Mesenchymal stem cell (in vitro differentiated cells and primary cell): ENCODE measurements at regions not wholly inside any gene's neighbourhood (a gene's known extent, or its start where the extent isn't known, plus 50 kb on each side); places are given as distances from the start of the nearest gene placed in this dataset.

Experiments used
- DNase-seq: peaks from one replicate; pipeline ENCODE4 v3.0.0-alpha.2; 2013
- H2AFZ ChIP-seq: one replicate; pipeline ENCODE4 v1.6.1; 2013; ENCODE audit warnings: low read depth, mild to moderate bottlenecking, control low read depth, inconsistent platforms, low read length, moderate library complexity
- H2AK5ac ChIP-seq: 2 replicates; pipeline ENCODE4 v1.6.1; 2013; ENCODE audit warnings: low read length, moderate library complexity, mild to moderate bottlenecking, inconsistent platforms; ENCODE audit not compliant: severe bottlenecking
- H2BK120ac ChIP-seq: one replicate; pipeline ENCODE4 v1.6.1; 2013; ENCODE audit warnings: low read depth, mild to moderate bottlenecking, inconsistent platforms, low read length, moderate library complexity
- H2BK12ac ChIP-seq, 2 experiments: one replicate each; pipeline ENCODE4 v1.6.1; 2013; ENCODE audit warnings: inconsistent platforms in 2 of 2, low read length in 2 of 2, mild to moderate bottlenecking in 2 of 2, moderate library complexity in 2 of 2, control low read depth in 1 of 2
- H2BK15ac ChIP-seq: one replicate; pipeline ENCODE4 v1.6.1; 2013; ENCODE audit warnings: mild to moderate bottlenecking, low read depth, inconsistent platforms; ENCODE audit not compliant: poor library complexity, severe bottlenecking
- H2BK5ac ChIP-seq: 2 replicates; pipeline ENCODE4 v1.6.1; 2013; ENCODE audit warnings: low read depth, mild to moderate bottlenecking, low read length, control low read depth, inconsistent platforms; ENCODE audit not compliant: poor library complexity, severe bottlenecking
- H3K14ac ChIP-seq, 2 experiments: one replicate each; pipeline ENCODE4 v1.6.1; 2013; ENCODE audit warnings: inconsistent platforms in 2 of 2, low read length in 2 of 2, control low read depth in 1 of 2, mild to moderate bottlenecking in 1 of 2, moderate library complexity in 1 of 2
- H3K18ac ChIP-seq, 2 experiments: one replicate each; pipeline ENCODE4 v1.6.1; 2013; ENCODE audit warnings: inconsistent platforms in 2 of 2, low read length in 2 of 2, control low read depth in 1 of 2, low read depth in 1 of 2, mild to moderate bottlenecking in 1 of 2
- H3K23ac ChIP-seq, 2 experiments: one replicate each; pipeline ENCODE4 v1.6.1; 2013; ENCODE audit warnings: inconsistent platforms in 2 of 2, low read length in 2 of 2, mild to moderate bottlenecking in 2 of 2, moderate library complexity in 2 of 2, control low read depth in 1 of 2
- H3K27ac ChIP-seq: 2 replicates; pipeline ENCODE4 v1.5.1; 2013; ENCODE audit warnings: mild to moderate bottlenecking, moderate library complexity, low read length, control low read depth, inconsistent platforms; ENCODE audit not compliant: poor library complexity, severe bottlenecking
- H3K27me3 ChIP-seq, 2 experiments: 2 replicates each; pipeline versions ENCODE4 v1.6.1 to v1.7.0; 2013; ENCODE audit warnings: low read length in 2 of 2, mild to moderate bottlenecking in 2 of 2, moderate library complexity in 2 of 2, control low read depth in 1 of 2, inconsistent platforms in 1 of 2; ENCODE audit not compliant: control insufficient read depth in 1 of 2, insufficient read depth in 1 of 2
- H3K36me3 ChIP-seq, 2 experiments: 2 replicates each; pipeline versions ENCODE4 v1.6.1 to v1.7.0; 2013; ENCODE audit warnings: low read length in 2 of 2, control low read depth in 1 of 2, inconsistent platforms in 1 of 2, low read depth in 1 of 2, mild to moderate bottlenecking in 1 of 2; ENCODE audit not compliant: insufficient read depth in 2 of 2, control insufficient read depth in 1 of 2
- H3K4ac ChIP-seq, 2 experiments: one replicate each; pipeline ENCODE4 v1.6.1; 2013; ENCODE audit warnings: inconsistent platforms in 2 of 2, low read length in 2 of 2, mild to moderate bottlenecking in 2 of 2, moderate library complexity in 2 of 2, control low read depth in 1 of 2, low read depth in 1 of 2
- H3K4me1 ChIP-seq: 2 replicates; pipeline ENCODE4 v1.6.1; 2013; ENCODE audit warnings: low read depth, low read length, control low read depth; ENCODE audit not compliant: control insufficient read depth, insufficient read depth
- H3K4me2 ChIP-seq: 2 replicates; pipeline ENCODE4 v1.6.1; 2013; ENCODE audit warnings: low read length, mild to moderate bottlenecking, inconsistent platforms; ENCODE audit not compliant: poor library complexity, severe bottlenecking
- H3K4me3 ChIP-seq, 2 experiments: 2 replicates each; pipeline versions ENCODE4 v1.5.1 to v1.7.0; 2013; ENCODE audit warnings: low read length in 2 of 2, mild to moderate bottlenecking in 2 of 2, control low read depth in 1 of 2, low read depth in 1 of 2; ENCODE audit not compliant: insufficient read depth in 1 of 2
- H3K79me1 ChIP-seq: replicated peaks from 2 replicates; pipeline ENCODE4 v1.6.1; 2013; ENCODE audit warnings: mild to moderate bottlenecking, control low read depth, low read length, inconsistent platforms; ENCODE audit not compliant: poor library complexity, severe bottlenecking
- H3K9ac ChIP-seq: 2 replicates; pipeline ENCODE4 v1.7.0; 2013; ENCODE audit warnings: mild to moderate bottlenecking, low read length, moderate library complexity
- H3K9me3 ChIP-seq: 2 replicates; pipeline ENCODE4 v1.7.0; 2013; ENCODE audit warnings: mild to moderate bottlenecking, low read length; ENCODE audit not compliant: control insufficient read depth
- H4K8ac ChIP-seq: one replicate; pipeline ENCODE4 v1.6.1; 2013; ENCODE audit warnings: inconsistent platforms, mild to moderate bottlenecking, low read length, moderate library complexity
- H4K91ac ChIP-seq: one replicate; pipeline ENCODE4 v1.6.1; 2013; ENCODE audit warnings: mild to moderate bottlenecking, low read length, inconsistent platforms
- WGBS: methylation state at CpG from one replicate; pipeline ENCODE4 v1.1.7; 2013; ENCODE audit warnings: mixed read lengths; 5-methylcytosine and 5-hydroxymethylcytosine counted together

- Histone ChIP-seq H2BK5ac (no peak overlapping the region), H3K4ac (no peak overlapping the region), H3K4me1 (no peaks in the 10 kb centered on the region), H2AFZ (no peak overlapping the region), H3K9me3 (no peaks in the 10 kb centered on the region), H3K4me3 (no peak overlapping the region), H3K79me1 (no peaks in the 10 kb centered on the region), H2BK120ac (no peak overlapping the region), H2BK15ac (no peak overlapping the region), H3K36me3 (no peaks in the 10 kb centered on the region), H3K23ac (no peak overlapping the region), H3K14ac (no peak overlapping the region), H3K27ac (no peak overlapping the region), H4K8ac (no peak overlapping the region), H4K91ac (no peak overlapping the region), H3K4me2 (no peak overlapping the region), H3K18ac (no peak overlapping the region), H3K9ac (no peak overlapping the region), H2BK12ac (no peak overlapping the region), H2AK5ac (no peak overlapping the region), H3K27me3 (peaks cover 4 to 14% of the 10 kb centered on the region in 2 experiments)
- 0% methylated on average over 2 of the region's 3 CpGs for WGBS
- DNase-seq: peak; percentile 62
These were observed 126.7 kb upstream of the CCDC196 start for GRCh38 chr14:66359500-66359899.

- no peak overlapping the region for H3K4ac ChIP-seq
- H4K8ac ChIP-seq: no peak overlapping the region
- H2AFZ ChIP-seq: no peak overlapping the region
- H3K79me1 ChIP-seq: no peaks in the 10 kb centered on the region
- no peak overlapping the region for H3K18ac ChIP-seq
- H2AK5ac ChIP-seq: no peak overlapping the region
- WGBS: 47% methylated on average over 8 of the region's 8 CpGs
- DNase-seq: no peak
- no peaks in the 10 kb centered on the region for H3K36me3 ChIP-seq
- no peak overlapping the region for H2BK5ac ChIP-seq
- no peak overlapping the region for H3K23ac ChIP-seq
- H2BK120ac ChIP-seq: no peak overlapping the region
- H3K4me2 ChIP-seq: no peak overlapping the region
- no peaks in the 10 kb centered on the region for H3K4me1 ChIP-seq
- H2BK12ac ChIP-seq: no peak overlapping the region
- no peak overlapping the region for H3K4me3 ChIP-seq
- H3K27me3 ChIP-seq: peaks cover 4 to 18% of the 10 kb centered on the region in 2 experiments
- no peak overlapping the region for H3K9ac ChIP-seq
- H3K9me3 ChIP-seq: no peaks in the 10 kb centered on the region
- no peak overlapping the region for H3K27ac ChIP-seq
- no peak overlapping the region for H3K14ac ChIP-seq
- no peak overlapping the region for H4K91ac ChIP-seq
- H2BK15ac ChIP-seq: no peak overlapping the region
These were observed 125.7 kb upstream of the CCDC196 start for GRCh38 chr14:66360366-66360926.

DNA sequence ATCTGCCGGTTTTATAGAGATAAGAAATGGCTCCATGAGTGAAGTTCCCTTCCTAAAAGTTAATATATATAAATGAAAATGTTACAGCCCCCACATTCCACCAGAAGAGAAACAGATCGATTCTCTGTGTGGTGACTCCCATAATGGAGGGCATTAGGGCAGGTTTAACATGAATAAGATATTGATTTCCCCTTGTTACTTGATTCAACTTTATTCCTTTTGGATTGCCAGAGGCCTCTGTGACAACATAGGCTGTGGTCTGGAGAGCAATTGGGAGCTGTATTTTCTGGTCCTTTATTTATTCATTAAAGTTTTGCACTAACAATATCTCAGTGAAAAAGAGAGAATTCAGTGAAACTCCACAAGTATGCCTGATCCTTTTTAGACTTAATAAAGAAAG, 125.2 kb upstream of the CCDC196 start:
- H3K23ac ChIP-seq: no peak overlapping the region
- no peaks in the 10 kb centered on the region for H3K9me3 ChIP-seq
- no peak overlapping the region for H2AFZ ChIP-seq
- H3K4me3 ChIP-seq: no peak overlapping the region
- H3K4ac ChIP-seq: no peak overlapping the region
- peaks cover 4 to 18% of the 10 kb centered on the region in 2 experiments for H3K27me3 ChIP-seq
- H3K18ac ChIP-seq: no peak overlapping the region
- H4K8ac ChIP-seq: no peak overlapping the region
- no peak overlapping the region for H2BK5ac ChIP-seq
- 20% methylated on average over 1 of the region's 2 CpGs for WGBS
- H2BK12ac ChIP-seq: no peak overlapping the region
- no peak for DNase-seq
- no peak overlapping the region for H3K14ac ChIP-seq
- no peak overlapping the region for H2AK5ac ChIP-seq
- H3K27ac ChIP-seq: no peak overlapping the region
- H3K36me3 ChIP-seq: no peaks in the 10 kb centered on the region
- no peak overlapping the region for H3K9ac ChIP-seq
- no peak overlapping the region for H4K91ac ChIP-seq
- H3K4me1 ChIP-seq: no peaks in the 10 kb centered on the region
- H2BK15ac ChIP-seq: no peak overlapping the region
- H2BK120ac ChIP-seq: no peak overlapping the region
- no peaks in the 10 kb centered on the region for H3K79me1 ChIP-seq
- H3K4me2 ChIP-seq: no peak overlapping the region

- H3K9me3 ChIP-seq: no peaks in the 10 kb centered on the region
- H2BK5ac ChIP-seq: no peak overlapping the region
- peaks cover 3 to 18% of the 10 kb centered on the region in 2 experiments for H3K27me3 ChIP-seq
- H2BK15ac ChIP-seq: no peak overlapping the region
- H3K36me3 ChIP-seq: no peaks in the 10 kb centered on the region
- no peak overlapping the region for H3K4me2 ChIP-seq
- no peak overlapping the region for H2AFZ ChIP-seq
- no peak overlapping the region for H3K14ac ChIP-seq
- 92% methylated on average over 4 of the region's 4 CpGs for WGBS
- no peak overlapping the region for H4K8ac ChIP-seq
- no peak overlapping the region for H3K9ac ChIP-seq
- H2BK12ac ChIP-seq: no peak overlapping the region
- H3K27ac ChIP-seq: no peak overlapping the region
- H3K23ac ChIP-seq: no peak overlapping the region
- H3K18ac ChIP-seq: no peak overlapping the region
- no peak overlapping the region for H4K91ac ChIP-seq
- H2AK5ac ChIP-seq: no peak overlapping the region
- no peak for DNase-seq
- H3K4ac ChIP-seq: no peak overlapping the region
- H3K4me1 ChIP-seq: no peaks in the 10 kb centered on the region
- no peak overlapping the region for H2BK120ac ChIP-seq
- no peaks in the 10 kb centered on the region for H3K79me1 ChIP-seq
- no peak overlapping the region for H3K4me3 ChIP-seq
These were observed 120.8 kb upstream of the CCDC196 start for GRCh38 chr14:66365388-66365787.
